ENCODE measurements at regions not wholly inside any gene's neighbourhood (a gene's known extent, or its start where the extent isn't known, plus 50 kb on each side); places are given as distances from the start of the nearest gene placed in this dataset.

DNA sequence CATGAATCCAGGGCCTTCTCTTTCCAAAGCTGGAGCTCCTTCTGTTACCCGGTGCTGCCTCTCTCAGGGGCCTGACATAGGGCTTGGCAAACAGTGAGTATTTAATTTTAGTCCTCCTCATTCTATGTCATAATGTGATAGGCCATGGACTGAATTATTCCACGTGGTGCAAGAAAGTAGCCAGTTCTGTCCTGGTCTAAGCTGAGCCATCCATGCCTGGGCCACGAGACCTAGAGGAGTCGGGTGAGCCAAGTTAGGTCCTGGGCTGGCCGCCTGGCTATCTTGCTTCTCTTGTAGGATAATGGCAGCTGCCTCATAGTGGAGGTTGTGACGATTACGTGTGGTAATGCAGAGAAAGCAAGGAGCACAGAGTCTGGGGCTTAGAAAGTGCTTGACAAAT lies 170.6 kb downstream of the FAM43A start:
- Histone ChIP-seq H3K4me1 (ENCODE audit: insufficient read depth, low read length) (no peaks in the 10 kb centered on the region), H2BK120ac (ENCODE audit: low read depth, low read length, poor library complexity, severe bottlenecking) (no peak overlapping the region), H4K20me1 (ENCODE audit: control insufficient read depth, insufficient read depth, insufficient read length) (no peaks in the 10 kb centered on the region), H4K5ac (ENCODE audit: insufficient read length, low read depth, low read length) (no peak overlapping the region), H3K79me1 (ENCODE audit: insufficient read depth, low read depth, low read length, poor library complexity, severe bottlenecking) (no peaks in the 10 kb centered on the region), H2BK15ac (ENCODE audit: low read depth, low read length) (no peak overlapping the region), H3K56ac (ENCODE audit: insufficient read length, low read depth, low read length) (no peak overlapping the region), H3K4ac (ENCODE audit: low read depth, low read length) (no peak overlapping the region), H3K27me3 (ENCODE audit: insufficient read depth, low read length) (no peaks in the 10 kb centered on the region), H2AK5ac (ENCODE audit: insufficient read length, low read length) (no peak overlapping the region), H3K23ac (ENCODE audit: insufficient read length, low read depth, low read length) (no peak overlapping the region), H3T11ph (ENCODE audit: low read length) (no peak overlapping the region), H2AFZ (ENCODE audit: low read length) (no peak overlapping the region), H3K9me3 (ENCODE audit: control insufficient read depth, low read depth, low read length) (no peaks in the 10 kb centered on the region), H3K9ac (ENCODE audit: extremely low read depth, insufficient read length, low read length) (no peak overlapping the region), H3K79me2 (ENCODE audit: insufficient read depth, low read length) (no peaks in the 10 kb centered on the region), H3K4me2 (ENCODE audit: insufficient read depth, insufficient read length, low read length) (no peak overlapping the region), H2BK5ac (ENCODE audit: insufficient read length, low read length) (no peak overlapping the region), H3K18ac (ENCODE audit: insufficient read length, low read depth, low read length) (no peak overlapping the region), H2BK12ac (ENCODE audit: insufficient read length, low read depth, low read length) (no peak overlapping the region), H3K23me2 (ENCODE audit: insufficient read length, low read depth, low read length, poor library complexity, severe bottlenecking) (no peaks in the 10 kb centered on the region), H3K14ac (ENCODE audit: insufficient read depth, low read length) (no peak overlapping the region), H3K27ac (ENCODE audit: insufficient read length, low read depth, low read length) (no peak overlapping the region), H4K8ac (replicated peaks; ENCODE audit: insufficient read length, low read depth, low read length) (no peak overlapping the region), H4K91ac (ENCODE audit: insufficient read length, low read depth, low read length) (no peak overlapping the region), H2BK20ac (ENCODE audit: low read depth, low read length, poor library complexity, severe bottlenecking) (no peak overlapping the region)
- 0 out of 7 replicates have a peak overlapping the region, but pooled peaks of 1 of the 3 experiments have one; percentile 11 for H3K27ac Mint-ChIP-seq
- H3K4me1 Mint-ChIP-seq = peaks cover 14 to 20% of the 10 kb centered on the region in 2 experiments
- peaks cover 4% of the 10 kb centered on the region for H3K27me3 Mint-ChIP-seq (ENCODE audit: low read depth)
- no peaks in the 10 kb centered on the region for H3K36me3 Mint-ChIP-seq (ENCODE audit: insufficient read depth in 1 of 3, low read depth in 3 of 3)
- H3K9me3 Mint-ChIP-seq = no peaks in the 10 kb centered on the region
- TF ChIP-seq, protein P1, sequence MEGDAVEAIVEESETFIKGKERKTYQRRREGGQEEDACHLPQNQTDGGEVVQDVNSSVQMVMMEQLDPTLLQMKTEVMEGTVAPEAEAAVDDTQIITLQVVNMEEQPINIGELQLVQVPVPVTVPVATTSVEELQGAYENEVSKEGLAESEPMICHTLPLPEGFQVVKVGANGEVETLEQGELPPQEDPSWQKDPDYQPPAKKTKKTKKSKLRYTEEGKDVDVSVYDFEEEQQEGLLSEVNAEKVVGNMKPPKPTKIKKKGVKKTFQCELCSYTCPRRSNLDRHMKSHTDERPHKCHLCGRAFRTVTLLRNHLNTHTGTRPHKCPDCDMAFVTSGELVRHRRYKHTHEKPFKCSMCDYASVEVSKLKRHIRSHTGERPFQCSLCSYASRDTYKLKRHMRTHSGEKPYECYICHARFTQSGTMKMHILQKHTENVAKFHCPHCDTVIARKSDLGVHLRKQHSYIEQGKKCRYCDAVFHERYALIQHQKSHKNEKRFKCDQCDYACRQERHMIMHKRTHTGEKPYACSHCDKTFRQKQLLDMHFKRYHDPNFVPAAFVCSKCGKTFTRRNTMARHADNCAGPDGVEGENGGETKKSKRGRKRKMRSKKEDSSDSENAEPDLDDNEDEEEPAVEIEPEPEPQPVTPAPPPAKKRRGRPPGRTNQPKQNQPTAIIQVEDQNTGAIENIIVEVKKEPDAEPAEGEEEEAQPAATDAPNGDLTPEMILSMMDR (conservative IDR thresholded peaks at IDR 0.05) = no peak
- H3K4me3 Mint-ChIP-seq = no peak overlapping the region
- WGBS (ENCODE audit: extremely low coverage, insufficient read length, low lambda C conversion rate) = no CpG with 5 or more reads among the region's 7 CpGs
- DNase-seq = no peak
